ENCODE measurements at regions not wholly inside any gene's neighbourhood (a gene's known extent, or its start where the extent isn't known, plus 50 kb on each side); places are given as distances from the start of the nearest gene placed in this dataset.
"Not testable (repeated sequence)": the region's sequence is repeated elsewhere in the genome, so short reads cannot be mapped to it uniquely, and the experiment has no call there.

DNA sequence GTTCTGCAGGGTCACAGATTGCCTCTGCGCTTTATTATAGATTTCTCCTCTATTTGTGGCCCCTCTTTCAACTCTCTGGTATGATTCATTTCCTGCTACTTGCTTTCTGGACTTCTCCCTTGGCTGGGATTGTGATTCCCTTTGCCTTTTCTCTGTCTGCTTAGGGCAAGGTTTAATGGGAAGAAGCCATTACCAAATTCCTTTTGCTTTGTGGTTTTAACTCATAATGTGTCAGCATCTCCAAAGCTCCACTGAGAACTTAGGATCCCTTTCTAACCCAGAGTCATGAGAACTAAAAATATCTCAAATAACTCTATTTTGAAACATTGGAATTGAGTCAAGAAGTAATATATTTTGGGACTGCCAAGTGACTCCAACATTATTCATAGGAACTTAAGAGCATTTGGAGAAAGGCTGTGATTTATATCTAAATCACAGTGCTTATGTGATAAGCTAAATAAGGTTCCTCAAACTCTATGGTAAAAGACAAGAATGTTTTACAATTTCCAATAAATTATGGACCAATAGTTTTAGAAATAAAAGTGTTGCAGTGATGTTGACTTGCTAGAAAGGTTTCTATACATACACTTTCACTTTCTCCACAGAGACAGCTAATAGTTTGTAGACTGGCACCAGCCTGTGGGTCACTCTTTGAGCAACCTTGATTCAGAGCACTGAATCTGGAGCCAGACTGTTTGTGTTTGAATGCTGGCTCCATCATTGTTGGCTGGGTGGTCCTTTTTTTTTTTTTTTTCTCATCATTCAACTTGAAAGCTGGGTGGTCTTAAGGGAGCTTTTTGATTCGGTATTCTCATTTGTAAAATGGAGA lies 93.9 kb downstream of the DACT1 start:
- no peak for FAIRE-seq

DNA sequence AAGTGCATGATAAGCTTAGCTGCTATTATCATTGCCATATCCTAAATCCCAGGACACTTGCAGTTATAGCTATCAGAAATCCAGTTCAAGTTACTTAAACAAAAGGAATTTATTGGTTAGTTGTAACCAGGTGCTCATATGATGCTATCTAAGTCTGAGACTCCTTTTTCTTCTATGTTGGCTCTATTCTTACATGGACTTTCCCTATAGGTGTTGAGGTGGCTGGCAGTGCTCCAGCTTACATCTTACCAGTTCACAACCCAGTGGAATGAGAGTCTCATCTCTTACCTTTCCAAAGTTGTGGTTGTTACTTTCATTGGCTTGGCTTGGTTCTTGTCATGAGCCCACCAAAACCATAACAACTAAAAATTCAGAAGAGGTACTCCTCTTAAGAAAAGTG lies 94.6 kb downstream of the DACT1 start:
- FAIRE-seq = no peak

DNA sequence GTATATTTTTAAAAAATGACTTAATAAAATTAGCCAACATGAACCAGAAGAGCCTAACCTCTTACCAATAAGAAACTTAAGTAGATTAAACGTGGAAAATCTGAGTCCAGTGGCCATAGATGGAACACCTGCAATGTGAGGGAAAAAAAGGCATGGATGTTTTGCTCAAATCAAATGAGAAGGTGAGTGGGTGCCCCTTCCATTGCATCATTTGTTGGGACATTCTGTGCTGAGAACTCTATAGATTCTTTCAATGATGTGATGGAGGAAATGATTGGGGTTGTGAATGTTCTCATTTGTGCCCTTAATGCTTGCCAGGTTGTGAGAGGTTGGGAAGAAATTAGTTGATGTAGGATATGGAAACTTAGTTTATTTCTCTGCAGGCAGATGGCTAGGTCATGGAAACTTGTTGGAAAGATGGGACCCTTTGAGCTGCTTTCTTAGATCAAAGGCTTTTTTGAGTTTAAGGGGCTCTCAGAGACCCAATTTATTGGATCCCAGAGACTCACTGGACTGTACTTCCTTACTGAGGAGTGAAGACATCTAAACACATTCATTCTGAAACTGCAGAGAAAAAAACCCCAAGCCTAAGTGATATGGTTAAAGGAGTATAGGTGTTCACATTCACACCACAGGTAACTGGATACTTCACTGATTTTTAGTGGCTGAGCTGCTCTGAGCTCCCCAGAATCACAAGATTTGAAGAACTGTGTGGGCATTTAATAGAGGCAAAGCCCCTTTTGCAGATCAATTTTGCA lies 95.9 kb downstream of the DACT1 start:
- FAIRE-seq = no peak

DNA sequence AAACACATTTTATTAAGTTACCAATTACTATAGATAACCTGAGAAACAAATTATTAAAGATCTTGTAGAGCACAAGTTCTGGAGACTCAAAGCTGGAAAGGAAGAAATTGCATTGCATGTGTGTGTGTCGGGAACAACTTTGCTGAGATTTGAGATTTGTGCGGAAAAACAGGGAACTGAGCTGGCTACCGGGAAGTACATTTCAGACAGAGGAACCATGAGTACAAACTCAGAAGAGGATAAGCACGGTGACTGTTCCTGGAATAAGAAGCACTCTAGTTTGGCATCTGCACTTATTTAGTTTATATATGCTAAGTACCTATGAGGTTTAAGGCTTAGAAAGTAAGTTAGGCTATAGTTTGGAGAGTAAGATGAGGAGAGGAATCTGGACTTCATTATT lies 97.8 kb downstream of the DACT1 start:
- FAIRE-seq = no peak

DNA sequence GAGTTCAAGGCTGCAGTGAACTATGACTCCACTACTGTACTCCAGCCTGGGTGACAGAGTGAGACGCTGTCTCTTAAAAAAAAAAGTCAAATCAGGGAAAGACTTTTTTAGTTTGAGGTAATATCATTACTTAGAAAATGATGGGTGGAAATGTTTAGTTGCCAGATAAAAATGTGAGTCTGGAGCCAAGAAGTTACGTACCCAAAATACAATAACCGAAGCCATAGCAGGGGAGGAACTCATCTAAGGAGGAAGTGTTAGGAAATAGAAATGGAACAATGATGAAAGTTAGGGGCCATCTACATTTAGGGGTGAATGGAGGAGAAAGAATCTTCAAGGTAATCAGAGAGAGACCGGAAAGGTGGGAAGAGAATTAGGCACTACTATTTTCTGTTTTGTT lies 98.8 kb downstream of the DACT1 start:
- no peak for FAIRE-seq

DNA sequence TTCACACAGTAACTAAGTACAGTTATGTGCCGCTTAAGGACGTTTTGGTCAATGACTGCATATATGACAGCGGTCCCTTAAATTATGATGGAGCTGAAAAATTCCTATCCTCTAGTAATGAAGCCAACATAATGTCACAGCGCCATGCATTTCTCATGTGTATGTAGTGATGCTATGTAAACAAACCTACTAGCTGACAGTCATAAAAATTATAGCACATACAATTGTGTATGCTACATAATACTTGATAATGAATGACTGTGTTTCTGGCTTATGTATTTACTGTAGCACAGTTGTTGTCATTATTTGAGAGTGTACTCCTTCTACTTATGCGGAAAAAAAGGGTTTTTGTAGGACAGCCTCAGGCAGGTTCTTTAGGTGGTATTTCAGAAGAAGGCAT lies 99.7 kb downstream of the DACT1 start:
- FAIRE-seq = no peak

DNA sequence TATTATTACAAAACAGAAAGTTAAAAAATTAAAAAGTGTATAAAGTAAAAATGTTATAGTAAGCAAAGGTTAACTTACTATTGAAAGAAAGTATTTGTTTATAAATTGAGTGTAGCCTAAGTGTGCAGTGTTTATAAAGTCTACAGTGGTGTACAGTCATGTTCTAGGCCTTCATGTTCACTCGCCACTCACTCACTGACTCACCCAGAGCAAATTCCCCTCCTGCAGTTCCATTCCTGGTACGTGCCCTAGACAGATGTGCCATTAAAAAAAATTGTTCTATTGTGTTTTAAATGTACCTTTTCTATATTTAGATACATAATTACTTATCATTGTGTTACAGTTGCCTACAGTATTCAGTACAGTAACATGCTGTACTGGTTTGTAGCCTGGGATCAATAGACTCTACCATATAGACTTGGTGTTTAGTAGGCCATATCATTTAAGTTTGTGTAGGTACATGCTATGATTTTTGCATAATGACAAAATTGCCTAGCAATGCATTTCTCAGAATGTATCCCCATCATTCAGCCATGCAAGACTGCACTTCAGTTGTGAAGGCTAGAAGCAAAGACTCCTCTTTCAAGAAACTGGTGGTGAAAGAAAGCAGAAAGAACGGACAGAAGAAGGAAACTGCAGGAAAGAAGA lies 100.6 kb downstream of the DACT1 start:
- no peak for FAIRE-seq

DNA sequence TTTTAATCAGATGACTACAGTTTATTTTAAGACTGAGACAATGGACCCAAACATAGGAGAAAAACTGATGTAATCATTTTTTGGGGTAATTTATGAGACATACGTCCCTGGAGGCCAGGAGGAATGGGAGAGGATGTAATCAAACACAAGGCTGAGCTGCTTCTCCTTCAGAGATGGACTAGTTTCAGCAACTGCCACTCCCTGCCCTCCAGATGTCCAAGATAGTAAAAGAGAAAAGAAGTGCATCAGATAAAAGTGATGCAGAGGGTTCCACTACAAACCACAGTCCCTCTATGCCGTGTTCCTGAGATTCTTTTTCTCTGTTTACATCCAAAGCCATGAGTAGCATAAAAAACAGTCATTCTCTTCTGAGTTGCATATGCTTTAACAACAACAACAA lies 101.1 kb downstream of the DACT1 start:
- no peak for FAIRE-seq

DNA sequence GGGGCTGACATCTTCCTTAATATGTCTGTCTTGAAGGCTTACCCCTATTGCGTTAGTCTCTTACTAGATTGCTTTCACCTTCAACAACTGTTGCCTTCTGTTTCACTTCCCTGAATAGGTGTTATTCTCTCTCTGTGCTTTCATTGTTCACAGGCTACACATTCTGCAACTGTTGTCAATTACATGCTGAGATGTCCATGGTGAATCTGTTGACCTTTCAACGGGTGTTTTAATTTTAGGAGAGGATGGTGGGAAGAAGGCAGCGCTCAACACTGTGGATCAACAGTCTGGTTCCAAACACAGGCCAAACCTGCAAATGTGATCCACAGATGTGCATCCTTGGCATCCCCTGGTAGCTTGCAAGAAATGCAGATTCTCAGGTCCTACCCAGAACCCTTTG lies 101.9 kb downstream of the DACT1 start:
- FAIRE-seq = no peak

DNA sequence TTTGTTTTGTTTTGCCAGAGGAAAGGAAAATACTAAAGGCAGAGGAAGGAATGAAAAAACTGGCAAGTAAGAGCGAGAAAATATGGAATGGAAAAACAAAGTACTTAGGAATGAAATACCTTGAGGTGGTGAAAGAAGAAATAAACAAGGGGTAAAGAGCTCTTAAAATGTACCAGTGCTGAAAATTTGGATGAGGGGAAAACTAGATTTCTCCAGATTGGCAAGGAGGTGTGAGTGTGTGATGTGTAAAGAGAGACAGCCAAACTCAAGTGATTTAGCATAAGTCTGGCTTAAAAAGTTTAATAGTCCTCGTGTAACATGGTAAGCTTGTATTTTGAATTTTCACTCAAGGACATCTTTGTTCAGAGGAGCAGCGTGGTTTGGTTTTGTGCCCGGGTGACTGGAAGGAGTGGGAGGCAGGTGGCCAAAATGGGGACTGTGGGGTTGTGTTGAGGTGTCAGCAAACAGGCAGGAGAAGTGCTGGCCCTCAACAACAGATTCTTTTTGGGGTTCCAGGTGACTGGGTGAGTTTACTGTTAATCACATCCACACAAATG lies 102.7 kb downstream of the DACT1 start:
- FAIRE-seq = no peak

DNA sequence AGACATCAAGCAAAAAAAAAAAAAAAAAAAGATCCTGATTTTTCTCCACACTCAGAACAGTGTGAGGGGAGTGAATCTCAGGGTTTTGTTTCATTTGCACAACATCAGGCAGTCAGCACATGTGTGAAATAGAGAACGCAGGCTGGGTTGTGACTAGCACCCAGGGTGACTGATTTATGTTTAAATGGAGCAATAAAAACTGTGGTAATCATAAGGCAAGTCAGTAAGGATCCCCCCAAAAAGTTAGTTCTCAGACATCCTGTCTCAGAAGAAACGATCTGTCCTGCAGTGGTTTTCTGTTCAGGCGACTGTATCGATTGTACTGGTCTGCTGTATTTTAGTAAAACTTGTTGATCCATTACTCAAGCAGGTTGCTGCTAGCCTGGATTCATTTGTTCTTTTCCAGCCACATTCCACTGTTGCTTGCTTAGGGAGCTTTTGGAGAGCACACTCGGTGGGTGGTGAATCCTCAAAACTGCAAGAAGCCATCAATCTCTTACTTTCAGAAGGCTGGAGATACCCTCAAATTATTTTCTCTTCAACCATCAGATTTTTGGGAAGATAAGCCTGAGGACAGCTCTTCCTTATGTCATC lies 107.1 kb downstream of the DACT1 start:
- FAIRE-seq = no peak

DNA sequence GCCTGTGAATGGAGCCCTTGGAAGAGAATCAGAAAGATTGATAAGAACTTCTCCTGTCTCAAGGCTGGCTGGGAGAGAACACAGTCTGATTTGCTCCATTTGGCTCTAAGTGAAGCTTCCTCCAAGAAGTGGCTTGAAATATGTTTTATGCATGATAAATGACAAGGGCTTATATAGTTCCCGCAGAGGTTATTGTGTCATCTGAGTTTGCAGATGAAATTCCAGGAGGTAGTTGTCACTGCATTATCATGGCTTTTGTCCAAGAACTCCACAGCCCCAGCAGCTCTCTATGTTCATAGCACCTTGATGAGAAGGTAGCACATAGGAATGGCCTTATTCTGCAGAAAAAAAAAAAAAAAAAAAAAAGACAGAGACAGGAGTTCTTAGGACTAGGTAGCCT lies 108.5 kb downstream of the DACT1 start:
- FAIRE-seq = no peak

DNA sequence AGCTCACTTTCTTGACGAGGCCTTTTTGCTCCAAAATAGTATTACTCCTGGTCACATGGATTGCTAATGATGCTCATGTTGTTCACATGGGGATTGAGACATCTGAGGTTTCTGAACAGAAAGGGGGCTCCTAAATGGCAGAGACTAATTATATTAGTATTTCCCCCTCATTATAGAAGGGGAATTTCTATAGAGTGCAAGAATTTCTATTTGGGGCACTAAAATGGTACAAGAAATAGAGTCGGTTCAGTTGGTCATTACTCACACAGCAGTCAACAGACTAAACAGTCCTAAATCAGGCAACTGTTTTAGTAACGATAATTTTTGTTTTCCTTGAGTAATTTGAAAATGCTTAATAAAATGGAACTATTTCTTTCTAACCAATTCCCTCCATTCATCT lies 108.9 kb downstream of the DACT1 start:
- FAIRE-seq = no peak

DNA sequence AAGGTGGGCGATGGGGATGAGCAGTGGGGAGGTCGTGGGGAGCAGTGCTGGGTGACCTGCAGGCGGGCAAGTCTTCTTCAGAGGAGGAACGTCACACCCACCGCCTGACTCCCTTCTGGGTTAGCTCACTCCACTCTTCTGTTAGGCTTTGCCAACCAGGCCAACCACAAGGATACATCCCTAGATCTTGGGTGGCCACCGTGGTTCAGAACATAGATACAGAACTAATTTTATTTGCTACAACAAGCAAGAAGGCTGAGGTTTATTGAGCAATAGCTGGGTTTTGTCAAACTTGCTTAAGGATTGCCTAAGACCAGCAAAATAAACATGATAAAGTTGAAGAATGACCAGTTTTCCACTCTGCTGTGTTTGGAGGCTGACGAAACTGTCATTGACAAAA lies 109.4 kb downstream of the DACT1 start:
- no peak for FAIRE-seq

DNA sequence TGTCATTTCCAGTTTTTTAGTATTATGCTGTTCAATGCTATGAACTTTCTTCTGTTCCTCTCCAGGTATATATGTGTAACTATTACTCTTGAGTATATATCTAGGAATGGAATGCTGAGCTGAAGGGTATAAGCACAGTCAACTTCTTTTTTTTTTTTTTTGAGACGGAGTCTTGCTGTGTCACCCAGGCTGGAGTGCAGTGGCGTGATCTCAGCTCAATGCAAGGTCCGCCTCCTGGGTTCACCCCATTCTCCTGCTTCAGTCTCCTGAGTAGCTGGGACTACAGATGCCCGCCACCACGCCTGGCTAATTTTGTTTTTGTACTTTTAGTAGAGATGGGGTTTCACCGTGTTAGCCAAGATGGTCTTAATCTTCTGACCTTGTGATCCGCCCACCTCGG lies 110.5 kb downstream of the DACT1 start:
- not testable (repeated sequence) for FAIRE-seq

DNA sequence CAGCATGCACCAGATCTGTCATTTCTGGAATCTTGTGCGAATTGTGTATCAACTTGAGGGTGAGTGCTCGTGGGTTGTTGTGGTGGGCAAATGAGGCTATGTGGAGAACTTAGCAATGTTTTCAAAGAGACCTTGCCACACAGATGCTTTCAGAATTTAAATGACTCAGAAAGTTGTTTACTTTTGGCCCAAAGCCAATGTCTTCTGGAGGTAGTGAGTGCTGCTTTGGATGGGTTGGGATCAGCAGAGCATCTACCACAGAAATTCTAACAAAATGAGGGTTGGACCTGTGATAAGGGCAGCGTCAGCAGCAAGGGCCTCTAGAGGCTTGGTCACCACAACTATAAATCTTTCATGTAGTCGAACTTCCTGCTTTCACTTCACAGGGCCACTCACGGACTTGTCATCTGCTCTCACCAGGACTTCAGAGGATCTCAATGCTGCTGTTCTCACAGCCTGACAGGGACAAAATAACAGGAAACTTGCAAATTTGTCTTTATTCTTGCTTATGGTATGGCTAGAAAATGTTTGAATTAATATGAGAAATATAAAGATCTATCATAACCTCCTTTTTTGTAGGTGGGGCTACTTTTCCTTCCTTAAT lies 111.4 kb downstream of the DACT1 start:
- no peak for FAIRE-seq

DNA sequence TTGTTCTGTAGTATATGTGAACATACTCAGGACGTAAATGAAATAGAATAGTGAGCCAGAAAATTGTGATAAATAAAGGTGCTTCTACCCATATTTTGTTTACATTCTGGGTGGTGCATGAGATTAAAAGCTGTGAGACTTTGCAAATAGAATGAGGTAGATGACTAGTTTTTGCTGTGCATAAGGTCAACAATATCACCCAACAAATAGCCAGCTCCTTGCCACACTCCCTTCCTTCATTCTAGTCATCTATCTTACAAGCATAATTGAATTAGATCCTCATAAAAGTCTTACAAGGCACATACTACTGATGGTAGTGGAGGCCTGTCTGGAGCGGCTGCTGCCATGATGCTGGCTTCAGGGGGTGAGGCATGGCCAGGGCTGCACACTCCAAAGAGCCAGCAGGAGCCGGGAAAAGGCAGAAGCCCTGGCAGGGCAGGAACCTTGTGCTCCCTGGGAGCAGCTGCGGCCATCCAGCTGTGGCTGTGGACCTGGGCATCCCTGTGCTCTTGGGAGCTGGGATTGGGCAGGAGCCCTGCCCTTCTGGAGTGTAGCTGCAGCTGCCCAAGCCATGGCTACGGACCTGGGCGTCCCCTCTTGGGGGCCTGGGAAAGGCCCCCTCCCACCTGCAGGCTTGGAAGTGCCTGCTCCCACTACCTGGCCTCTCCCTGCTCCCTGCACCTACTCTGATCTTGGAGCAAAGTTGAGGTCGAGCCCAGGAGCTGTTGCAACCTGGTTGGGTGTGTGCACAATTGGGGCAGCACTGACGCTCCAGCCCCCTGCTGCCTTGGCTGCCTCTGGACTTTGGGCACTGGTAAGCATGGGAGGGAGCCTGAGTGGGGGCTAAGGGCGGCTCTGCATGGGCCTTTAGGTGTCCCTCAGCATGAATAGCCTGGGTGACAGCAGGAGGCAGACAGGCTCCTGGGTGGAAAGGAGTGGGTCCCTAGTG lies 112.8 kb downstream of the DACT1 start:
- no peak for FAIRE-seq

DNA sequence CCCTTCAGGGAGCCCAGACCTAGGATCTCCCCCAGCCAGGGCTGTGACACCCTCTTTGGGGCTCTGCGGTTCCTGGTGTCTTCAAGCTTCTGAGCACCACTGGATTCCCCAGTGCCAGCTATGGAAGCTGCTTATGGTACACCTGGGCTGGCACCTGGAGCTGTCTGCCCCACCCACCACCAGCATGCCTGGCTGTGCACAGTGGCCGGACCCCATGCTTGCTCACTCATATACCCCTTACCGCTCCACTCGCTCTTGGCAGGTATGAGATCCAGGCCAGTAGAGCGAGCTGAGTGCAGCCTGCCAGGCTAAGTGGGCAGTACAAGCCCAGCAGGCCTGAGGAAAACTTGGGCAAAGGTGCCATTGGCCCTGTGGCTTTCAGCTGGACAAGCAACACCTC lies 114.0 kb downstream of the DACT1 start:
- no peak for FAIRE-seq

DNA sequence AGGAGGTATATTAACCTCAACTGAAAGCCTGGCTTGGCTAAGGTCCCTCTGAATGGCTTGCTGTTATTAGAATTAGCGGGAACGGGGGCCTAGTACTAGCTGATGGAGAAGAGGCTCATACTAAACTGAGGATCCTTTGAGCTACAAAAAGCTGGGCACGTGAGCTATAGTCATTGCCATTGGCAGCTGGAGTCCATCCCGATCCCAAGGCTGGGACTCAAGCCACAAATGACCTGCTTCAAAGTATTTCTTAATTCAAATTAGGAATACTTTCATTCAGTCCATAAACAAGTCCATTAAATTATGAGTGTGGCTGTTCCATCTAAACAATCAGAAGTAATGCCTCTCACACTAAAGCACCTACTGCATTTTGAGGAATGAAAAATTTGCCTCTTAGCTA lies 114.5 kb downstream of the DACT1 start:
- no peak for FAIRE-seq

DNA sequence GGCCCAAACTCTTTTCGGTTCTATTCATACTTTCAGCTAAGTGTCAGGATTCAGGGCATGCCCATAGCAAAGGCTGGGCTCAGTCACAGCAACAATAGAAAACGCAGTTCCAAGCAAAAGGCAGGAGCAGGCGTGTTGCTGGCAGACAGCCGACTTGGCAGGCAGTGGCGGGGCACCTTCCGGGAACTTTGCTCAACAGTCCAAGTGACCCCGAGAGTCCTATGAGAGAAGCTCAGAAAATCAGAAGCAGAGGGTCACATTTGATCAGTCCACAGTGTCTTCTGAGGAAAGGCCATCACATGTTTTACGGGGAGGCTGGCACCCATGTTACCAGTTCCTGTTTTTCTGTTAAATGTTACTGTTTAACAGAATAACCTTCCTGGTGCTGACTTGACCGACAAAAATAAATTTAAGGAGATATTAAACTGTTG lies 115.0 kb downstream of the DACT1 start:
- no peak for FAIRE-seq
